SK-N-SH (cell line): ENCODE measurements at regions not wholly inside any gene's neighbourhood (a gene's known extent, or its start where the extent isn't known, plus 50 kb on each side); places are given as distances from the start of the nearest gene placed in this dataset.

Experiments used
- CTCF ChIA-PET: fragments of 300-600, 350-600 bp; formaldehyde crosslinking; extraction: SDS; loops from one replicate; lab custom pipeline; 2021; lab: Yijun Ruan, JAX
- POLR2A ChIA-PET: fragments of 350-600 bp; sonication (Branson Sonifier 250); formaldehyde crosslinking; extraction: SDS; loops from one replicate; lab custom pipeline; 2020; ENCODE audit warnings: antibody characterized with exemption, inconsistent platforms; lab: Yijun Ruan, JAX
- DNase-seq: peaks from one replicate; pipeline ENCODE4 v3.0.0; 2012
- H2AFZ ChIP-seq: fragments of 200-600 bp; sonication (generic); 2 replicates; pipeline ENCODE4 v1.8.1; 2016; ENCODE audit warnings: antibody characterized with exemption, mild to moderate bottlenecking, low read depth
- H3F3A ChIP-seq: fragments of 200-600 bp; sonication (generic); replicated peaks from 2 replicates; pipeline ENCODE3; 2016; ENCODE audit warnings: antibody characterized with exemption, mild to moderate bottlenecking; ENCODE audit not compliant: insufficient read depth
- H3K27ac ChIP-seq, 2 experiments: fragments of 200-500 bp in 1 of 2; fragments of 200-600 bp in 1 of 2; sonication (Bioruptor generic) in 1 of 2; sonication (generic), shearing (Covaris generic) in 1 of 2; 2 replicates each; pipeline versions ENCODE4 v1.5.1 to v1.6.1; 2014 to 2016; ENCODE audit warnings: low read depth in 2 of 2, inconsistent platforms in 1 of 2, low read length in 1 of 2, mild to moderate bottlenecking in 1 of 2, mixed read lengths in 1 of 2
- H3K27me3 ChIP-seq: fragments of 200-600 bp; sonication (generic), shearing (Covaris generic); 2 replicates; pipeline ENCODE4 v1.6.1; 2016; ENCODE audit warnings: mixed run types; ENCODE audit not compliant: insufficient read depth
- H3K36me3 ChIP-seq, 2 experiments: fragments of 200-500 bp in 1 of 2; fragments of 200-600 bp in 1 of 2; sonication (Bioruptor generic) in 1 of 2; sonication (generic) in 1 of 2; replicated peaks in 1 of 2; 2 replicates each; pipeline versions ENCODE3 to v1.5.1; 2014 to 2016; ENCODE audit warnings: low read length in 1 of 2, mild to moderate bottlenecking in 1 of 2; ENCODE audit not compliant: insufficient read depth in 2 of 2, control insufficient read depth in 1 of 2
- H3K4me1 ChIP-seq, 2 experiments: fragments of 200-500 bp in 1 of 2; fragments of 200-600 bp in 1 of 2; sonication (Bioruptor generic) in 1 of 2; sonication (generic), shearing (Covaris generic) in 1 of 2; 2 replicates each; pipeline versions ENCODE4 v1.5.1 to v1.6.1; 2014 to 2016; ENCODE audit warnings: low read depth in 1 of 2, low read length in 1 of 2, mixed run types in 1 of 2; ENCODE audit not compliant: insufficient read depth in 2 of 2, control insufficient read depth in 1 of 2
- H3K4me2 ChIP-seq: fragments of 200-600 bp; sonication (generic), shearing (Covaris generic); 2 replicates; pipeline ENCODE4 v1.6.1; 2017; ENCODE audit warnings: mixed run types
- H3K4me3 ChIP-seq, 2 experiments: fragments of 200-500 bp in 1 of 2; fragments of 200-600 bp in 1 of 2; sonication (Bioruptor generic) in 1 of 2; sonication (generic), shearing (Covaris generic) in 1 of 2; 2 replicates each; pipeline versions ENCODE4 v1.5.1 to v1.8.1; 2014 to 2016; ENCODE audit warnings: low read depth in 2 of 2, inconsistent platforms in 1 of 2, low read length in 1 of 2, mild to moderate bottlenecking in 1 of 2, mixed read lengths in 1 of 2, moderate library complexity in 1 of 2
- H3K79me2 ChIP-seq: fragments of 200-600 bp; sonication (generic); 2 replicates; pipeline ENCODE4 v1.8.1; 2017; ENCODE audit warnings: mild to moderate bottlenecking; ENCODE audit not compliant: insufficient read depth
- H3K9ac ChIP-seq: fragments of 200-600 bp; sonication (generic); 2 replicates; pipeline ENCODE4 v1.6.1; 2017; ENCODE audit warnings: mixed run types
- H3K9me2 ChIP-seq: fragments of 200-600 bp; sonication (generic); 2 replicates; pipeline ENCODE4 v1.6.1; 2017; ENCODE audit warnings: mixed run types
- H3K9me3 ChIP-seq: fragments of 200-600 bp; sonication (generic); 2 replicates; pipeline ENCODE4 v1.6.1; 2017; ENCODE audit warnings: mixed run types, mild to moderate bottlenecking, moderate library complexity
- H4K20me1 ChIP-seq: fragments of 200-600 bp; sonication (generic); 2 replicates; pipeline ENCODE4 v1.6.1; 2017; ENCODE audit warnings: mild to moderate bottlenecking, mixed run types; ENCODE audit not compliant: insufficient read depth
- CHD2 ChIP-seq: fragments of 150-350 bp; IDR thresholded peaks from 2 replicates; pipeline ENCODE4 v1.6.1; 2018; ENCODE audit warnings: low read length; ENCODE audit not compliant: partially characterized antibody
- EP300 ChIP-seq, 2 experiments: IDR thresholded peaks; 2 replicates each; pipeline versions ENCODE4 v1.4.0 to v1.6.1; 2012; ENCODE audit warnings: borderline replicate concordance in 1 of 2, low read depth in 1 of 2, low read length in 1 of 2
- EZH2phosphoT487 ChIP-seq: fragments of 200-600 bp; sonication (generic); IDR thresholded peaks from 2 replicates; pipeline ENCODE4 v1.6.1; 2017; ENCODE audit warnings: low read depth, mixed run types, mild to moderate bottlenecking, antibody characterized with exemption, moderate library complexity, borderline replicate concordance
- FOXJ3 ChIP-seq: sonication (generic); formaldehyde crosslinking; IDR thresholded peaks from 2 replicates; pipeline ENCODE4 v1.5.1; 2020; ENCODE audit warnings: mild to moderate bottlenecking, missing genetic modification reagents
- FOXM1 ChIP-seq: IDR thresholded peaks from 2 replicates; pipeline ENCODE4 v1.4.0; 2012; ENCODE audit warnings: low read depth, mild to moderate bottlenecking
- GATA2 ChIP-seq: sonication (generic); formaldehyde crosslinking; IDR thresholded peaks from 2 replicates; pipeline ENCODE4 v1.5.0; 2020; ENCODE audit warnings: mild to moderate bottlenecking, missing genetic modification reagents
- MAX ChIP-seq: IDR thresholded peaks from 2 replicates; pipeline ENCODE4 v1.4.0; 2012; ENCODE audit warnings: low read depth
- MEF2A ChIP-seq: IDR thresholded peaks from 2 replicates; pipeline ENCODE4 v1.4.0; 2012; ENCODE audit warnings: low read depth, borderline replicate concordance
- MXI1 ChIP-seq: IDR thresholded peaks from 2 replicates; pipeline ENCODE4 v1.6.1; 2012; ENCODE audit warnings: mild to moderate bottlenecking, low read depth, low read length, improper control_type of control experiment
- NFIC ChIP-seq: IDR thresholded peaks from 2 replicates; pipeline ENCODE4 v1.4.0; 2012; ENCODE audit warnings: borderline replicate concordance
- POLR2AphosphoS5 ChIP-seq: IDR thresholded peaks from 2 replicates; pipeline ENCODE4 v1.6.1; 2012; ENCODE audit warnings: low read depth, low read length
- RAD21 ChIP-seq: IDR thresholded peaks from 2 replicates; pipeline ENCODE4 v1.6.1; 2012; ENCODE audit warnings: mild to moderate bottlenecking, low read length
- RFX5 ChIP-seq: IDR thresholded peaks from 2 replicates; pipeline ENCODE4 v1.6.1; 2012; ENCODE audit warnings: mild to moderate bottlenecking, improper control_type of control experiment, low read length
- RXRA ChIP-seq: IDR thresholded peaks from 2 replicates; pipeline ENCODE4 v1.4.0; 2012; ENCODE audit warnings: low read depth, mild to moderate bottlenecking, borderline replicate concordance
- SMC3 ChIP-seq: IDR thresholded peaks from 2 replicates; pipeline ENCODE4 v1.6.1; 2012; ENCODE audit warnings: low read depth, low read length, improper control_type of control experiment
- TCF12 ChIP-seq: IDR thresholded peaks from 2 replicates; pipeline ENCODE4 v1.4.0; 2012
- TEAD4 ChIP-seq: IDR thresholded peaks from 2 replicates; pipeline ENCODE4 v1.4.0; 2012; ENCODE audit warnings: mild to moderate bottlenecking, borderline replicate concordance; ENCODE audit not compliant: insufficient read depth
- YY1 ChIP-seq: IDR thresholded peaks from 2 replicates; pipeline ENCODE4 v1.4.0; 2012; ENCODE audit warnings: low read depth, mild to moderate bottlenecking
- WGBS: methylation state at CpG from one replicate; pipeline ENCODE4 v1.1.6; 2017; ENCODE audit warnings: low lambda C conversion rate; 5-methylcytosine and 5-hydroxymethylcytosine counted together
- TF ChIP-seq, protein P1 (sequence below): IDR thresholded peaks from 2 replicates; pipeline ENCODE4 v1.4.0; 2012; ENCODE audit warnings: low read depth, borderline replicate concordance
- TF ChIP-seq, protein P2 (sequence below): fragments of 150-350 bp; IDR thresholded peaks from 2 replicates; pipeline ENCODE4 v1.6.1; 2016; ENCODE audit warnings: mild to moderate bottlenecking, low read depth, low read length

GRCh38 chr5:21067724-21068123 is 1079.7 kb upstream of the CDH18 start:
- ChIA-PET POLR2A (no interaction called here), CTCF (no interaction called here)
- Histone ChIP-seq H3K9me3 (no peaks in the 10 kb centered on the region), H3F3A (no peaks in the 10 kb centered on the region), H3K9ac (no peak overlapping the region), H2AFZ (no peak overlapping the region), H3K4me3 (no peak overlapping the region), H3K79me2 (no peaks in the 10 kb centered on the region), H3K4me1 (no peaks in the 10 kb centered on the region), H3K4me2 (no peak overlapping the region), H3K27ac (no peak overlapping the region), H3K27me3 (no peaks in the 10 kb centered on the region), H3K9me2 (no peaks in the 10 kb centered on the region), H3K36me3 (no peaks in the 10 kb centered on the region), H4K20me1 (no peaks in the 10 kb centered on the region)
- no peak for DNase-seq
- no peak for TF ChIP-seq TCF12
- no peak for TF ChIP-seq MXI1
- no peak for TF ChIP-seq SMC3
- TF ChIP-seq CHD2 = no peak
- TF ChIP-seq YY1 = no peak
- TF ChIP-seq POLR2AphosphoS5 = no peak
- TF ChIP-seq GATA2 = no peak
- no peak for TF ChIP-seq RXRA
- TF ChIP-seq TEAD4 = no peak
- TF ChIP-seq EZH2phosphoT487 = no peak
- TF ChIP-seq NFIC = no peak
- WGBS = 0% methylated on average over 1 of the region's 1 CpG

- no peaks in the 10 kb centered on the region for H3K9me3 ChIP-seq
- TF ChIP-seq, protein P1, sequence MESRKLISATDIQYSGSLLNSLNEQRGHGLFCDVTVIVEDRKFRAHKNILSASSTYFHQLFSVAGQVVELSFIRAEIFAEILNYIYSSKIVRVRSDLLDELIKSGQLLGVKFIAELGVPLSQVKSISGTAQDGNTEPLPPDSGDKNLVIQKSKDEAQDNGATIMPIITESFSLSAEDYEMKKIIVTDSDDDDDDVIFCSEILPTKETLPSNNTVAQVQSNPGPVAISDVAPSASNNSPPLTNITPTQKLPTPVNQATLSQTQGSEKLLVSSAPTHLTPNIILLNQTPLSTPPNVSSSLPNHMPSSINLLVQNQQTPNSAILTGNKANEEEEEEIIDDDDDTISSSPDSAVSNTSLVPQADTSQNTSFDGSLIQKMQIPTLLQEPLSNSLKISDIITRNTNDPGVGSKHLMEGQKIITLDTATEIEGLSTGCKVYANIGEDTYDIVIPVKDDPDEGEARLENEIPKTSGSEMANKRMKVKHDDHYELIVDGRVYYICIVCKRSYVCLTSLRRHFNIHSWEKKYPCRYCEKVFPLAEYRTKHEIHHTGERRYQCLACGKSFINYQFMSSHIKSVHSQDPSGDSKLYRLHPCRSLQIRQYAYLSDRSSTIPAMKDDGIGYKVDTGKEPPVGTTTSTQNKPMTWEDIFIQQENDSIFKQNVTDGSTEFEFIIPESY = no peak
- no peak for TF ChIP-seq MEF2A
- H3F3A ChIP-seq = no peaks in the 10 kb centered on the region
- CTCF ChIA-PET = no interaction called here
- no peaks in the 10 kb centered on the region for H3K4me1 ChIP-seq
- no peaks in the 10 kb centered on the region for H4K20me1 ChIP-seq
- H3K36me3 ChIP-seq = no peaks in the 10 kb centered on the region
- no peak overlapping the region for H3K4me3 ChIP-seq
- no peaks in the 10 kb centered on the region for H3K27me3 ChIP-seq
- POLR2A ChIA-PET = no interaction called here
- no peak for DNase-seq
- H3K9ac ChIP-seq = no peak overlapping the region
- H3K27ac ChIP-seq = no peak overlapping the region
- 3% methylated on average over 3 of the region's 3 CpGs for WGBS
- no peak overlapping the region for H2AFZ ChIP-seq
- H3K9me2 ChIP-seq = no peaks in the 10 kb centered on the region
- no peak overlapping the region for H3K4me2 ChIP-seq
- H3K79me2 ChIP-seq = no peaks in the 10 kb centered on the region
Measured at GRCh38 chr5:21063146-21063545, 1075.1 kb upstream of the CDH18 start.

DNA sequence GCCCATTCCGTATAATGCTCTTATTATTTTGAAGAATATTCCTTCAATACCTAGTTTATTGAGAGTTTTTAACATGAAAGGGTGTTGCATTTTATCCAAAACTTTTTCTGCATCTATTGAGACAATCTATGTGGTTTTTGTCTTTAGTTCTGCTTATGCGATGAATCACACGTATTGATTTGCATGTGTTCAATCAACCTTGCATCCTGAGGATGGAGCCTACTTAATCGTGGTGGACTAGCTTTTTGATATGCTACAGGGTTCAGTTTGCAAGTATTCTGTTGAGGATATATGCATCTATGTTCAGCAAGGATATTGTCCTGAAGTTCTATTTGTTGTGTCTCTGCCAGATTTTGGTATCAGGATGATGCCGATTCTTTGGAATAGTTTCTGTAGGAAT is 1070.3 kb upstream of the CDH18 start:
- H3K9me3 ChIP-seq = no peaks in the 10 kb centered on the region
- no peaks in the 10 kb centered on the region for H3K36me3 ChIP-seq
- H3K9ac ChIP-seq = no peak overlapping the region
- H3K27me3 ChIP-seq = no peaks in the 10 kb centered on the region
- no peaks in the 10 kb centered on the region for H4K20me1 ChIP-seq
- WGBS = 45% methylated on average over 5 of the region's 5 CpGs
- H3K4me2 ChIP-seq = no peak overlapping the region
- H3K9me2 ChIP-seq = no peaks in the 10 kb centered on the region
- no peaks in the 10 kb centered on the region for H3K4me1 ChIP-seq
- no peaks in the 10 kb centered on the region for H3K79me2 ChIP-seq
- ChIA-PET CTCF (no interaction called here), POLR2A (no interaction called here)
- no peaks in the 10 kb centered on the region for H3F3A ChIP-seq
- no peak for DNase-seq
- H3K4me3 ChIP-seq = no peak overlapping the region
- H3K27ac ChIP-seq = no peak overlapping the region
- no peak overlapping the region for H2AFZ ChIP-seq
- no peak for TF ChIP-seq MXI1
- TF ChIP-seq, protein P1 = no peak
- TF ChIP-seq MAX = no peak
- no peak for TF ChIP-seq FOXM1
- TF ChIP-seq, protein P2, sequence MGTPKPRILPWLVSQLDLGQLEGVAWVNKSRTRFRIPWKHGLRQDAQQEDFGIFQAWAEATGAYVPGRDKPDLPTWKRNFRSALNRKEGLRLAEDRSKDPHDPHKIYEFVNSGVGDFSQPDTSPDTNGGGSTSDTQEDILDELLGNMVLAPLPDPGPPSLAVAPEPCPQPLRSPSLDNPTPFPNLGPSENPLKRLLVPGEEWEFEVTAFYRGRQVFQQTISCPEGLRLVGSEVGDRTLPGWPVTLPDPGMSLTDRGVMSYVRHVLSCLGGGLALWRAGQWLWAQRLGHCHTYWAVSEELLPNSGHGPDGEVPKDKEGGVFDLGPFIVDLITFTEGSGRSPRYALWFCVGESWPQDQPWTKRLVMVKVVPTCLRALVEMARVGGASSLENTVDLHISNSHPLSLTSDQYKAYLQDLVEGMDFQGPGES = no peak
- TF ChIP-seq RFX5 = no peak
- TF ChIP-seq FOXJ3 (CRISPR knock-in tag) = no peak
- TF ChIP-seq SMC3 = no peak
- no peak for TF ChIP-seq EP300 (IDR thresholded peaks at IDR 0.05; ENCODE audit: borderline replicate concordance in 1 of 2, low read depth in 1 of 2, low read length in 1 of 2)
- TF ChIP-seq POLR2AphosphoS5 = no peak
- no peak for TF ChIP-seq TCF12
- TF ChIP-seq RAD21 = no peak
- TF ChIP-seq GATA2 = no peak
